SJSA1 (cell line): ENCODE measurements at regions not wholly inside any gene's neighbourhood (a gene's known extent, or its start where the extent isn't known, plus 50 kb on each side); places are given as distances from the start of the nearest gene placed in this dataset.
"Not testable (repeated sequence)": the region's sequence is repeated elsewhere in the genome, so short reads cannot be mapped to it uniquely, and the experiment has no call there.

ENCODE experiments used
- DNase-seq, 2 experiments: peaks; one replicate each; pipeline ENCODE4 v3.0.0-alpha.2; 2015 to 2020; ENCODE audit warnings: low spot score in 2 of 2, low read depth in 1 of 2
- H3K27ac ChIP-seq: fragments of 250-450 bp; sonication (Bioruptor Pico); 2 replicates; pipeline ENCODE4 v1.5.1; 2020; ENCODE audit warnings: mild to moderate bottlenecking, moderate library complexity
- H3K27me3 ChIP-seq: fragments of 250-450 bp; sonication (Bioruptor Pico); replicated peaks from 2 replicates; pipeline ENCODE4 v1.5.1; 2020; ENCODE audit warnings: mild to moderate bottlenecking, moderate library complexity
- H3K36me3 ChIP-seq: fragments of 250-450 bp; sonication (Bioruptor Pico); 2 replicates; pipeline ENCODE4 v1.5.1; 2020; ENCODE audit warnings: mild to moderate bottlenecking
- H3K4me1 ChIP-seq: fragments of 250-450 bp; sonication (Bioruptor Pico); replicated peaks from 2 replicates; pipeline ENCODE4 v1.6.1; 2021; ENCODE audit warnings: mild to moderate bottlenecking
- H3K4me3 ChIP-seq: fragments of 250-450 bp; sonication (Bioruptor Pico); 2 replicates; pipeline ENCODE4 v1.5.1; 2020; ENCODE audit warnings: mild to moderate bottlenecking
- H3K9me3 ChIP-seq: fragments of 250-450 bp; sonication (Bioruptor Pico); replicated peaks from 2 replicates; pipeline ENCODE4 v1.5.1; 2020; ENCODE audit warnings: mild to moderate bottlenecking

DNA sequence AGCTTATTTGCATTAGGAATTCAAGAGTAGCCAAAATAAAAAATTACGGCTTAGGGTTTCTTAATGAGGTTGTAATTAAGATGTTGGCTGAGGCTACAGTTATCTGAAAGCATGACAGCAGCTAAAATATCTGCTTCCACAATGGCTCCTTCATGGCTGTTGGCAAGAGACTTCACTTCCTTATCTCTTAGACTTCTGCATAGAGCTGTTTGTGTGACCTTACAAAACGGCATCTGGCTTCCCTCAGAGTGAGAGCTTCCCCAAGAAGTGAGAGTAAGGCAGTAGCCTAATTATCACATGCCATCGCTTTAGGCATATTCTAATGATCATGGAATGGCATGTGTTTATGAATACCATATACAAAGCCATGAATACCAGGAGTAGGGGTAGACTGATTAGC is 57.6 kb downstream of the CCDC59 start:
- Histone ChIP-seq H3K4me3 (no peak overlapping the region), H3K27me3 (no peaks in the 10 kb centered on the region), H3K36me3 (no peaks in the 10 kb centered on the region), H3K4me1 (no peaks in the 10 kb centered on the region), H3K9me3 (no peaks in the 10 kb centered on the region), H3K27ac (no peak overlapping the region)
- DNase-seq = no peak

- Histone ChIP-seq H3K9me3 (no peaks in the 10 kb centered on the region), H3K27me3 (no peaks in the 10 kb centered on the region), H3K4me3 (no peak overlapping the region), H3K36me3 (no peaks in the 10 kb centered on the region), H3K27ac (no peak overlapping the region), H3K4me1 (no peaks in the 10 kb centered on the region)
- no peak for DNase-seq
Measured at GRCh38 chr12:82299319-82300025, 58.7 kb downstream of the CCDC59 start.

- no peak overlapping the region for H3K27ac ChIP-seq
Measured at GRCh38 chr12:82290415-82290814, 67.8 kb downstream of the CCDC59 start.

GRCh38 chr12:82281335-82281734 is 76.9 kb downstream of the CCDC59 start:
- not testable (repeated sequence) for H3K36me3 ChIP-seq, H3K9me3 ChIP-seq, DNase-seq, H3K4me3 ChIP-seq, H3K27me3 ChIP-seq, H3K27ac ChIP-seq, H3K4me1 ChIP-seq

More at GRCh38 chr12:82290415-82290814, 67.8 kb downstream of the CCDC59 start:
- Histone ChIP-seq H3K36me3 (no peaks in the 10 kb centered on the region), H3K9me3 (no peaks in the 10 kb centered on the region), H3K4me1 (no peaks in the 10 kb centered on the region), H3K4me3 (no peak overlapping the region), H3K27me3 (no peaks in the 10 kb centered on the region)
- DNase-seq = no peak

GRCh38 chr12:82279536-82280058 is 78.6 kb downstream of the CCDC59 start:
- H3K9me3 ChIP-seq = no peaks in the 10 kb centered on the region; the same call in 1 of the 2 replicates
- no peaks in the 10 kb centered on the region for H3K27me3 ChIP-seq
- H3K4me3 ChIP-seq = no peak overlapping the region
- DNase-seq = no peak
- no peaks in the 10 kb centered on the region for H3K4me1 ChIP-seq
- no peak overlapping the region for H3K27ac ChIP-seq
- no peaks in the 10 kb centered on the region for H3K36me3 ChIP-seq

DNA sequence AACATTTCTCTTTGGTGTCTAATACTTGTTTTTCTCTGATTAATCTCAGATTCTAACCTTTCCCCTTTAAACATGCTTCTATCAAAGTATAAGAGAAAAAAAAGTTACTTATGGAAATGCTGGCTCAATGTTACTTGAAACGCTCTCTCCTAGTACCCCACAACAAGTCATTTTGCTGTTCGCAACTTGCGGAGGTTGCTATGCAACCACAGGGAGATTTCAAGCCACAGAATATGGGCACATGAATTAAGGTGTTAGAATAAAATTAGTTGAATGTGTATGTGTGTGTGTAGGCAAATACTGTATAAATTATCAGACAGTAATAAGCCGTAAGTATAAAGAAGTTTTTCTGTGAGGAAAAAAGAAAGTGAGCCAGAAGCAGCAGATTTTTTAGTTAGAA is 80.6 kb downstream of the CCDC59 start:
- no peaks in the 10 kb centered on the region for H3K4me1 ChIP-seq
- no peaks in the 10 kb centered on the region for H3K27me3 ChIP-seq
- H3K4me3 ChIP-seq = no peak overlapping the region
- H3K9me3 ChIP-seq = no peaks in the 10 kb centered on the region; the same call in 1 of the 2 replicates
- no peak for DNase-seq
- H3K27ac ChIP-seq = no peak overlapping the region
- no peaks in the 10 kb centered on the region for H3K36me3 ChIP-seq

- Histone ChIP-seq H3K9me3 (no peaks in the 10 kb centered on the region), H3K4me1 (no peaks in the 10 kb centered on the region), H3K27me3 (no peaks in the 10 kb centered on the region), H3K36me3 (no peaks in the 10 kb centered on the region), H3K4me3 (no peak overlapping the region), H3K27ac (no peak overlapping the region)
- DNase-seq = no peak
Measured at GRCh38 chr12:82242729-82243128, 115.5 kb downstream of the CCDC59 start.

DNA sequence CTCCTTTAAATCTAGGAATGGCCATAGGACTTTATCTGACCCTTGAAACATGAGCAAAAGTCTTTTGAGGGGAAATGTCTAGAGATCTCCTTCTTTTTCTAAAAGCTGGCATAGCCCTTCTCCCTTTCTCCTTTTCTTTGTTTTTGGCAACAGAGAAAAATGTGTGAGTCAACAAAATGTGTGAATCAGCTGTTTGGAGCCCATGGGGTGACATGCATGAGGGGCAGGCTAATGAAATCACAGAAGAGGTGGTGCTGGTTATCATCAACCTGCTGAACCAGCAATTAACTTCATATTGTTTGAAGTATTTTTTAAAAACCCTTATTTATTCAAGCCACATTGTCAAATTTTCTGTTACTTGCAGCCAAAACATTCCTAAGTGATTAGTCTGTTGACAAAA is 132.3 kb downstream of the CCDC59 start:
- Histone ChIP-seq H3K4me1 (no peaks in the 10 kb centered on the region), H3K27ac (no peak overlapping the region), H3K9me3 (no peaks in the 10 kb centered on the region), H3K27me3 (no peaks in the 10 kb centered on the region), H3K4me3 (no peak overlapping the region), H3K36me3 (no peaks in the 10 kb centered on the region)
- DNase-seq = no peak

DNA sequence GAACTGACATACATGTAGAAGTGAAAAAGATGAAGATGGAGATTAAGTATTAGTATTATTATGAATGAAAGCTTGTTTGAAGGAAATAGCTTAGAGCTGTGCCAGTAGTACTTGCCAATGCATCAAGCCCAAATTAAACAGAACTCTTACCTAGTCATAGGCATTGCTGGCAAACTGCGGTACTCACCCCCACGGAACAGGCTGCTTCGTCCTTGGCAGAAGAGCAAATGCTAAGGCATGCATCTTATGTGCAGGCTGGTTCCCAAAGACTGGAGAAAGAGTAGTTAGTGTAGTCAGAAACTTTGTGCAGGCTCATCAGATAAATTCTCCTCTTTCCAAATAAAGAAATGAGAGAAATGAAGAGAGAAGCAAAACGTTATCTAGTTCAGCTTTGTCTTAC is 134.8 kb downstream of the CCDC59 start:
- Histone ChIP-seq H3K27ac (no peak overlapping the region), H3K27me3 (no peaks in the 10 kb centered on the region), H3K9me3 (no peaks in the 10 kb centered on the region), H3K4me1 (no peaks in the 10 kb centered on the region), H3K4me3 (no peak overlapping the region), H3K36me3 (no peaks in the 10 kb centered on the region)
- no peak for DNase-seq

DNA sequence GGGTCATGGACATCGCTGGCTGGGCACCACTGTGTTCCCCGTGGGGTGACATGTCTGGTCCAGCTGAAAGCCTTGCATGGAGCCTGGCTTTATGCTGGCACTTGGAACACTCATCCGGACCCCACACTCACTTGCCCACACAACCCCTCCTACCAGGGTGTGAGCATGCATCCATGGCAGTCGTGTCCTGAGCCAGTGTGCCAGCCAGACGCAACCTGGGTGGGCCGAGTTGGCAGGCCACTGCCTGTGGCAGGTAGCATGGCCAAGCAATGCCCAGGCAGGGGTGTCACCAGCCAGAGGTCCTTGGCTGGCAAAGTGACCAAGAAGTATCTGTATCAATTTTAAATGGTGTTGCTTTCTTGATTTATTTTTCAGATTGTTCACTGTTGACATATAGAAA is 141.7 kb downstream of the CCDC59 start:
- Histone ChIP-seq H3K27me3 (no peaks in the 10 kb centered on the region), H3K27ac (no peak overlapping the region), H3K4me3 (no peak overlapping the region), H3K9me3 (no peaks in the 10 kb centered on the region), H3K36me3 (no peaks in the 10 kb centered on the region), H3K4me1 (no peaks in the 10 kb centered on the region)
- no peak for DNase-seq

DNA sequence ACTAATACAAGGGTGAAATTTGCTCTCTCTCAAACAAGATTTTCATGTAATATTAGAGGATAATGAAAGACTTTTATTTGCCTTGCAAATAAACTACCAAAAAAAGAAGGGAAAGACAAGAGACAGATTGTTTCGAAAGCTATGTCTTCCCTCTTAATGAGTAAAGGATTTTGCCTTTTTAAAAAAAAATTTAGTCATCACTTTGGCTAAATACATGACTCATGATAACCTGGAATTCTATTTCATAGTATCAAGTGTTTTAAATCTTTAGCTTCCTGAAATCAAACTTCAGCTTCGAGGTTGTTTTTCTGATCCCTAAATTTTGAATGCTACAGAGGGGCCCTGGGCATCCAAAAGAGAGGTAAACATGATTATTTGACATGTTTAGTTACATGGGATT is 144.4 kb downstream of the CCDC59 start:
- Histone ChIP-seq H3K36me3 (no peaks in the 10 kb centered on the region), H3K27me3 (no peaks in the 10 kb centered on the region), H3K9me3 (no peaks in the 10 kb centered on the region), H3K4me1 (no peaks in the 10 kb centered on the region), H3K27ac (no peak overlapping the region), H3K4me3 (no peak overlapping the region)
- DNase-seq = no peak

DNA sequence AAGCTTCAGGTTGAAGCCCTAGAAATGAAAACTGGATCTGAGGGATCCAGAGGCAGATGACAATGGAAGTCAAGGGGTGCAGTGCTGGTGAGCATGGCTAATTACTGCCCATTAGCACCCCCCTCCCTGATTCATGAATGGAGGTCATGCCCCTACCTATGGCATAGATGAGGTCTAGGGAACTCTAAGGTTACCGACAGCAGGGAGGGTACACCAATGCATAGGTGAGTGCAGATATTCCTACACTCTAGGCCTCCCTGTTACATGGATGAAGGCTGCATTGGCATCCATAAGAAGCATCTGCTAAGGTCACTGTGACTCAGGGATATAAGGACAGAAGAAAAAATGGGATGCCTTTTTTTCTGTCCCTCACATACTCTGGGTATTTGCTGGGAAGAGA is 147.3 kb downstream of the CCDC59 start:
- Histone ChIP-seq H3K9me3 (no peaks in the 10 kb centered on the region), H3K27ac (no peak overlapping the region), H3K27me3 (no peaks in the 10 kb centered on the region), H3K4me3 (no peak overlapping the region), H3K4me1 (no peaks in the 10 kb centered on the region), H3K36me3 (no peaks in the 10 kb centered on the region)
- no peak for DNase-seq

GRCh38 chr12:82209533-82209932 is 148.7 kb downstream of the CCDC59 start:
- no peak overlapping the region for H3K27ac ChIP-seq
- H3K36me3 ChIP-seq = no peaks in the 10 kb centered on the region
- H3K4me3 ChIP-seq = no peak overlapping the region
- no peaks in the 10 kb centered on the region for H3K4me1 ChIP-seq
- H3K9me3 ChIP-seq = no peaks in the 10 kb centered on the region
- DNase-seq = no peak
- H3K27me3 ChIP-seq = no peaks in the 10 kb centered on the region

DNA sequence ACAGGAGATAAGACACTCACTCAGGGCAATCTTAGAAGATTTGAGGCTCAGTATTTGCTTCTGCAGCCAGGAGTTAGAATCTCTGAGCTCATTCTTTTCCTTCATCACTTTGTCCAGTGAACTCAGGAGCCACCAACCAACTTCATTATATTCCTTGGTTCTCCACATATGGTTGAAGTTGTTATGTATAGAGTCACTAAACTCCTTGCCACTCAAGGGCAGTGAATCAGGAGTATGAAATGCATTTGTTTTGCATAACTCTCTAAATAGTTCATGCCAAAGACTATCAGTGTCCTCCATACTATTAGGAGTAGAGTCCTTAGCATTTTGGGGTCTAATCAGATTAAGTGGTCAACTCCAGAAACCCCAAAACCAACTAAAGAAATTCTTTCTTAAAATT is 150.6 kb downstream of the CCDC59 start:
- DNase-seq = no peak
- Histone ChIP-seq H3K27me3 (no peaks in the 10 kb centered on the region), H3K27ac (no peak overlapping the region), H3K4me3 (no peak overlapping the region), H3K36me3 (no peaks in the 10 kb centered on the region), H3K4me1 (no peaks in the 10 kb centered on the region), H3K9me3 (no peaks in the 10 kb centered on the region)

GRCh38 chr12:82203086-82203485 is 155.1 kb downstream of the CCDC59 start:
- Histone ChIP-seq H3K9me3 (no peaks in the 10 kb centered on the region), H3K4me3 (no peak overlapping the region), H3K27me3 (no peaks in the 10 kb centered on the region), H3K27ac (no peak overlapping the region), H3K36me3 (no peaks in the 10 kb centered on the region), H3K4me1 (no peaks in the 10 kb centered on the region)
- no peak for DNase-seq
